Upper lobe of left lung (tissue), 6 donors: ENCODE measurements at regions not wholly inside any gene's neighbourhood (a gene's known extent, or its start where the extent isn't known, plus 50 kb on each side); places are given as distances from the start of the nearest gene placed in this dataset.

Source experiments
- ATAC-seq, 2 donors: fragments of 200-7000 bp; cut with Tn5 transposase; one replicate each; pipeline ENCODE4 v1.9.1; 2022; ENCODE audit warnings: mild to moderate bottlenecking in 2 of 2, moderate library complexity in 2 of 2; ENCODE audit not compliant: low FRiP score in 2 of 2
- DNase-seq, 2 donors: peaks; one replicate each; pipeline ENCODE4 v3.0.0-alpha.2; 2019 to 2020
- H3K27ac ChIP-seq, 4 donors: fragments of 200-600 bp; sonication (generic); one replicate each; pipeline ENCODE4 v1.5.1; 2016 to 2019
- H3K27me3 ChIP-seq, 4 donors: fragments of 200-600 bp; sonication (generic); one replicate each; pipeline ENCODE4 v1.5.1; 2017 to 2019
- H3K36me3 ChIP-seq, 4 donors: fragments of 200-600 bp; sonication (generic); one replicate each; pipeline ENCODE4 v1.5.1; 2016 to 2019
- H3K4me1 ChIP-seq, 4 donors: fragments of 200-600 bp; sonication (generic); one replicate each; pipeline ENCODE4 v1.5.1; 2018 to 2019
- H3K4me3 ChIP-seq, 4 donors: fragments of 200-600 bp; sonication (generic); one replicate each; pipeline ENCODE4 v1.5.1; 2017 to 2019; ENCODE audit warnings: mild to moderate bottlenecking in 2 of 4, moderate library complexity in 1 of 4
- H3K9me3 ChIP-seq, 4 donors: fragments of 200-600 bp; sonication (generic); one replicate each; pipeline ENCODE4 v1.5.1; 2018 to 2019
- CTCF ChIP-seq, 6 experiments: fragments of 450-650 bp in 4 of 6; fragments of 200-600 bp in 2 of 6; sonication (generic) in 2 of 6; IDR thresholded peaks; one replicate each; pipeline ENCODE4 v1.5.1; 2016 to 2019; ENCODE audit warnings: antibody characterized with exemption in 6 of 6
- EP300 ChIP-seq, 4 donors: sonication (generic); formaldehyde crosslinking; IDR thresholded peaks; one replicate each; pipeline ENCODE4 v1.5.1; 2017; ENCODE audit warnings: antibody characterized with exemption in 4 of 4, control low read depth in 2 of 4
- POLR2A ChIP-seq, 4 donors: fragments of 450-650 bp; IDR thresholded peaks; one replicate each; pipeline ENCODE4 v1.5.1; 2016 to 2017; ENCODE audit warnings: antibody characterized with exemption in 4 of 4, mild to moderate bottlenecking in 2 of 4
- POLR2AphosphoS5 ChIP-seq, 2 donors: sonication (generic); formaldehyde crosslinking; IDR thresholded peaks; one replicate each; pipeline ENCODE4 v1.5.1; 2017; ENCODE audit warnings: antibody characterized with exemption in 2 of 2
- WGBS, 2 donors: methylation state at CpG; one replicate each; pipeline ENCODE4 v1.1.5; 2017 to 2018; 5-methylcytosine and 5-hydroxymethylcytosine counted together
- donor health status: DM: no; HTN: no; CAD: no; lungs with moderate emphysema.
- donor health status: DM: no; HTN: yes; CAD: no; lungs with severe emphysema.

GRCh38 chr13:74452881-74453280, 318.7 kb upstream of the KLF12 start:
- H3K4me3 ChIP-seq = no peak overlapping the region
- H3K9me3 ChIP-seq = no peaks in the 10 kb centered on the region
- ATAC-seq (no peak), DNase-seq (no peak)
- WGBS, 2 donors = 48 to 64% methylated on average over 2 of the region's 2 CpGs
- H3K27me3 ChIP-seq = no peaks in the 10 kb centered on the region
- no peak overlapping the region for H3K27ac ChIP-seq
- H3K4me1 ChIP-seq = no peaks in the 10 kb centered on the region
- no peak for TF ChIP-seq POLR2AphosphoS5 (IDR thresholded peaks at IDR 0.05)
- no peak for TF ChIP-seq CTCF (IDR thresholded peaks at IDR 0.05)
- no peak for TF ChIP-seq EP300 (IDR thresholded peaks at IDR 0.05)
- TF ChIP-seq POLR2A (IDR thresholded peaks at IDR 0.05) = no peak
- no peaks in the 10 kb centered on the region for H3K36me3 ChIP-seq

- Histone ChIP-seq H3K27ac (no peak overlapping the region), H3K4me1 (no peaks in the 10 kb centered on the region), H3K27me3 (no peaks in the 10 kb centered on the region), H3K36me3 (no peaks in the 10 kb centered on the region), H3K9me3 (no peaks in the 10 kb centered on the region), H3K4me3 (no peak overlapping the region)
- 64 to 71% methylated on average over 2 of the region's 2 CpGs for WGBS, 2 donors
- no peak for TF ChIP-seq EP300 (IDR thresholded peaks at IDR 0.05)
- TF ChIP-seq POLR2AphosphoS5 (IDR thresholded peaks at IDR 0.05) = no peak
- no peak for TF ChIP-seq CTCF (IDR thresholded peaks at IDR 0.05)
- TF ChIP-seq POLR2A (IDR thresholded peaks at IDR 0.05) = no peak
- DNase-seq (no peak), ATAC-seq (no peak)
These were observed 318.0 kb upstream of the KLF12 start for GRCh38 chr13:74452176-74452575.

GRCh38 chr13:74450964-74451363, 316.8 kb upstream of the KLF12 start:
- TF ChIP-seq POLR2A (IDR thresholded peaks at IDR 0.05) = no peak
- TF ChIP-seq EP300 (IDR thresholded peaks at IDR 0.05) = no peak
- no peak for TF ChIP-seq POLR2AphosphoS5 (IDR thresholded peaks at IDR 0.05)
- TF ChIP-seq CTCF (IDR thresholded peaks at IDR 0.05) = no peak
- Histone ChIP-seq H3K4me1 (no peaks in the 10 kb centered on the region), H3K4me3 (no peak overlapping the region), H3K9me3 (no peaks in the 10 kb centered on the region), H3K36me3 (no peaks in the 10 kb centered on the region), H3K27ac (no peak overlapping the region), H3K27me3 (no peaks in the 10 kb centered on the region)
- WGBS, 2 donors = 38 to 40% methylated on average over 3 of the region's 3 CpGs
- DNase-seq (no peak), ATAC-seq (no peak)

GRCh38 chr13:74450525-74450845, 316.3 kb upstream of the KLF12 start:
- Histone ChIP-seq H3K4me1 (no peaks in the 10 kb centered on the region), H3K4me3 (no peak overlapping the region), H3K27me3 (no peaks in the 10 kb centered on the region), H3K36me3 (no peaks in the 10 kb centered on the region), H3K27ac (no peak overlapping the region), H3K9me3 (no peaks in the 10 kb centered on the region)
- no peak for ATAC-seq
- no peak for DNase-seq
- 81 to 89% methylated on average over 3 of the region's 3 CpGs for WGBS, 2 donors
- no peak for TF ChIP-seq CTCF (IDR thresholded peaks at IDR 0.05)
- TF ChIP-seq EP300 (IDR thresholded peaks at IDR 0.05) = no peak
- TF ChIP-seq POLR2AphosphoS5 (IDR thresholded peaks at IDR 0.05) = no peak
- no peak for TF ChIP-seq POLR2A (IDR thresholded peaks at IDR 0.05)

- 82 to 83% methylated on average over 2 of the region's 2 CpGs for WGBS, 2 donors
- TF ChIP-seq POLR2A (IDR thresholded peaks at IDR 0.05) (no peak), POLR2AphosphoS5 (IDR thresholded peaks at IDR 0.05) (no peak), EP300 (IDR thresholded peaks at IDR 0.05) (no peak), CTCF (IDR thresholded peaks at IDR 0.05) (no peak)
- Histone ChIP-seq H3K36me3 (no peaks in the 10 kb centered on the region), H3K4me1 (no peaks in the 10 kb centered on the region), H3K27ac (no peak overlapping the region), H3K4me3 (no peak overlapping the region), H3K9me3 (no peaks in the 10 kb centered on the region), H3K27me3 (no peaks in the 10 kb centered on the region)
- no peak for ATAC-seq
- no peak for DNase-seq
These were observed 315.8 kb upstream of the KLF12 start for GRCh38 chr13:74449811-74450524.
